ENCODE measurements at regions not wholly inside any gene's neighbourhood (a gene's known extent, or its start where the extent isn't known, plus 50 kb on each side); places are given as distances from the start of the nearest gene placed in this dataset.

DNA sequence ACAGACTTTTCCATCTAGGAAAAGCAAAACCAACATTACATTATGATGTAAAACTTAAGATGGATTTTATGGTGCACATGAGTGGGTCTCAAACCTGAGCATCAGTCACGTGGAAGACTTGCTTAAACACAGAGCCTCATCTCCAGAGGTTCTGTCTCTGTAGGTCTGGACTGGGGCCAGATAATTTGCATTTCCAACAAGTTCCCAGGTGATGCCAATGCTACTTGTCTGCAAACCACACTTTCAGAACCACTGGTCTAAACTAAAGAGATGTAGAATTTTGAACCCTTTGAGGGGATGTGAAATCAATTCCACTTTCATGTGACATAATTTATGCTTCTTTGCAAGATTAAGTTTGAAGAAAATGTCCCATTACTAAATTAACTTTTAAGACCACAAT lies 522.8 kb downstream of the MBD2 start:
- no peak for ATAC-seq (ENCODE audit: low read depth)
- H3K4me1 Mint-ChIP-seq, result no peaks in the 10 kb centered on the region
- CTCF ChIA-PET, result no interaction called here
- DNase-seq, result no peak
- intact Hi-C loops (cut with micrococcal nuclease), result no loop called here
- H3K27ac Mint-ChIP-seq, result no peak overlapping the region
- TF ChIP-seq, protein P1, sequence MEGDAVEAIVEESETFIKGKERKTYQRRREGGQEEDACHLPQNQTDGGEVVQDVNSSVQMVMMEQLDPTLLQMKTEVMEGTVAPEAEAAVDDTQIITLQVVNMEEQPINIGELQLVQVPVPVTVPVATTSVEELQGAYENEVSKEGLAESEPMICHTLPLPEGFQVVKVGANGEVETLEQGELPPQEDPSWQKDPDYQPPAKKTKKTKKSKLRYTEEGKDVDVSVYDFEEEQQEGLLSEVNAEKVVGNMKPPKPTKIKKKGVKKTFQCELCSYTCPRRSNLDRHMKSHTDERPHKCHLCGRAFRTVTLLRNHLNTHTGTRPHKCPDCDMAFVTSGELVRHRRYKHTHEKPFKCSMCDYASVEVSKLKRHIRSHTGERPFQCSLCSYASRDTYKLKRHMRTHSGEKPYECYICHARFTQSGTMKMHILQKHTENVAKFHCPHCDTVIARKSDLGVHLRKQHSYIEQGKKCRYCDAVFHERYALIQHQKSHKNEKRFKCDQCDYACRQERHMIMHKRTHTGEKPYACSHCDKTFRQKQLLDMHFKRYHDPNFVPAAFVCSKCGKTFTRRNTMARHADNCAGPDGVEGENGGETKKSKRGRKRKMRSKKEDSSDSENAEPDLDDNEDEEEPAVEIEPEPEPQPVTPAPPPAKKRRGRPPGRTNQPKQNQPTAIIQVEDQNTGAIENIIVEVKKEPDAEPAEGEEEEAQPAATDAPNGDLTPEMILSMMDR (IDR thresholded peaks at IDR 0.05), result no peak
- no peaks in the 10 kb centered on the region for H3K9me3 Mint-ChIP-seq
- H3K27me3 Mint-ChIP-seq, result no peaks in the 10 kb centered on the region
- no peak overlapping the region for H3K4me3 Mint-ChIP-seq
- POLR2A ChIA-PET, result no interaction called here
- H3K36me3 Mint-ChIP-seq (ENCODE audit: low read depth), result no peaks in the 10 kb centered on the region

DNA sequence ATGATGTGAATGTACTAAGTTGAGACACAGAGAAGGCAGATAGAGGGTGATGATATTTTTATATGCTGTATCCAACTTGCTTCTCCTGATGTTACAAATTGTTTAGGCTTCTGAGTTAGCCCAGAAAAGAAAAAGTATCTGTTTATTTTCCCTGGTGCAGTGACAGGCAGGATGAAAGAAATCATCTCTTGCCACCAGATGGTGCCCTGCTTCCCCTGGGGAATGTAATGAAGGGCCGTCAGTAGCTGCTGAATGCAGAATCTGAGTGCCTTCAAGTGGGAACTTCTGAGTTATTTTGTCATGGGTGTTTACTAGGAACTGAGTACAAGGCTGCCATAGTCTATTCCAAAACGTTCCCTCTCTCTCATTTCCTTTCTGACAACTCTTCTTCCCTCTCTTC lies 525.6 kb downstream of the MBD2 start:
- H3K4me1 Mint-ChIP-seq, result no peaks in the 10 kb centered on the region
- H3K4me3 Mint-ChIP-seq, result no peak overlapping the region
- TF ChIP-seq, protein P1 (IDR thresholded peaks at IDR 0.05), result no peak
- no peaks in the 10 kb centered on the region for H3K27me3 Mint-ChIP-seq
- intact Hi-C loops (cut with micrococcal nuclease), result no loop called here
- ChIA-PET CTCF (no interaction called here), POLR2A (no interaction called here)
- H3K27ac Mint-ChIP-seq, result no peak overlapping the region
- no peak for DNase-seq
- no peaks in the 10 kb centered on the region for H3K36me3 Mint-ChIP-seq (ENCODE audit: low read depth)
- H3K9me3 Mint-ChIP-seq, result no peaks in the 10 kb centered on the region
- no peak for ATAC-seq (ENCODE audit: low read depth)

DNA sequence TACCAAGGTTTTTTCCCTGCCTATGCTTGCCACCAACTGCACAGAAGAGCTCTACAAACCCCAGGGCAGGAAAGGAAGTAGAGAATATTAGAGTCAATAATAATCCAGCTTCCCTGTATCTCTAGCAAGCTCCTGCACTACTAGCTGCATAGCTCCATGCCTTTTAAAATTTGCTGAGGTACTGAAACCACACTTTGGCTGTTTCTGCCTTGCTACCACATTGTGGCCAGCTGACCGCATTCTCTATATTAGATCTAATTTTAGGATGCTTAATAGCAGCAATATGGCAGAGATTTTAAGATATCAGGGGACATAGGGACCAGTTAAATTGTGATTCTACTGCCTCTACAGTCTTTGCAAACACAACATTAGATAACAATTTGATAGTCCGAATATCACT lies 534.6 kb downstream of the MBD2 start:
- intact Hi-C loops (cut with micrococcal nuclease), result no loop called here
- POLR2A ChIA-PET, result no interaction called here
- Mint-ChIP-seq H3K36me3 (ENCODE audit: low read depth) (no peaks in the 10 kb centered on the region), H3K4me1 (no peaks in the 10 kb centered on the region), H3K4me3 (no peak overlapping the region), H3K27me3 (no peaks in the 10 kb centered on the region), H3K27ac (no peak overlapping the region), H3K9me3 (no peaks in the 10 kb centered on the region)
- TF ChIP-seq, protein P1 (IDR thresholded peaks at IDR 0.05), result no peak
- DNase-seq (no peak), ATAC-seq (ENCODE audit: low read depth) (no peak)
- CTCF ChIA-PET, result no interaction called here

DNA sequence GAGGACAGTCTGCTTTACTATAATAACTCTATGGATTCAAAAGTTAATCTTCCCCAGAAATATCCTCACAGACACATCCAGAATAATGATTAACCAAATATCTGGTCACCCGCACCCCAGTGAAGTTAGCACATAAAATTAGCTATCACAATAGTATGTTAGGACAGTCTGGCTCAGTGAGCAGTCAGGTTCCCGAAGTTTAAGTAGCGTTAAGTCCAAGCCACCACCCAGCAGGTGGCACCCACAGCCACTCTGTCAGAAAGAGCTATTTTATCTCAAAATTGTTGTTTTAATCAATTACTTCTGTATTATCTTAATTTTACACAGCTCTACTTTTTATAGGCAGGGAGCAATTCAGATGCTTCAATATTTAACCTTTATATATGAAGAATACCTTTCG lies 537.5 kb downstream of the MBD2 start:
- TF ChIP-seq, protein P1 (IDR thresholded peaks at IDR 0.05), result no peak
- intact Hi-C loops (cut with micrococcal nuclease), result no loop called here
- no peak overlapping the region for H3K27ac Mint-ChIP-seq
- H3K36me3 Mint-ChIP-seq (ENCODE audit: low read depth), result no peaks in the 10 kb centered on the region
- H3K27me3 Mint-ChIP-seq, result no peaks in the 10 kb centered on the region
- ChIA-PET CTCF (no interaction called here), POLR2A (no interaction called here)
- no peaks in the 10 kb centered on the region for H3K9me3 Mint-ChIP-seq
- H3K4me3 Mint-ChIP-seq, result no peak overlapping the region
- ATAC-seq (ENCODE audit: low read depth), result no peak
- no peaks in the 10 kb centered on the region for H3K4me1 Mint-ChIP-seq
- no peak for DNase-seq

DNA sequence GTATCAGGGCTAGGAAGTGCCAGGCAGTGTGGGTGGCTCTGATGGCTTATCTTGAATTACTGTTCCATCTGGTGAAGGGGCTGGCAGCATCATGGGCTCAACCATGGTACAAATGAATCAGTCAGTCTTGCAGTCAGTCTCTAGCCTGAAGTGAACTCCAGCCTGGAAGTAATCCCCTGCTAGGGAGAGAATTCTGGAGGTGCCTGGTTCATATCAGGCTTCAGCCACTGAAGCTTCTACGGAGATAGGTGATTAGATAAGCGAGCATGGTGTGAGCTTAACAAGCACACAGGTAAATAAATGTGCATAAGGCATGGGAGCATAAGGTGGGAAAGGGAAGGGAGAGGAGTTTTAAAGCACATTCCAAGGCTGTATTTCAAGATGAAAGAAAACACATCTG lies 541.7 kb downstream of the MBD2 start:
- Mint-ChIP-seq H3K9me3 (no peaks in the 10 kb centered on the region), H3K4me1 (no peaks in the 10 kb centered on the region), H3K4me3 (no peak overlapping the region), H3K36me3 (ENCODE audit: low read depth) (no peaks in the 10 kb centered on the region), H3K27me3 (no peaks in the 10 kb centered on the region), H3K27ac (no peak overlapping the region)
- ATAC-seq (ENCODE audit: low read depth), result no peak
- intact Hi-C loops (cut with micrococcal nuclease), result no loop called here
- TF ChIP-seq, protein P1 (IDR thresholded peaks at IDR 0.05), result no peak
- ChIA-PET CTCF (no interaction called here), POLR2A (no interaction called here)
- no peak for DNase-seq

Data from activated B cell treated with CpG ODN at 0.5 μM for 24 hours (primary cell).